ENCODE measurements at regions not wholly inside any gene's neighbourhood (a gene's known extent, or its start where the extent isn't known, plus 50 kb on each side); places are given as distances from the start of the nearest gene placed in this dataset.

GRCh38 chr11:115008799-115009198 lies 330.5 kb downstream of the NXPE2 start:
- TF ChIP-seq CTCF (IDR thresholded peaks at IDR 0.05; ENCODE audit: poor library complexity), result no peak
- no peak for TF ChIP-seq EZH2 (IDR thresholded peaks at IDR 0.05; ENCODE audit: borderline replicate concordance)
